ENCODE measurements at regions not wholly inside any gene's neighbourhood (a gene's known extent, or its start where the extent isn't known, plus 50 kb on each side); places are given as distances from the start of the nearest gene placed in this dataset.

DNA sequence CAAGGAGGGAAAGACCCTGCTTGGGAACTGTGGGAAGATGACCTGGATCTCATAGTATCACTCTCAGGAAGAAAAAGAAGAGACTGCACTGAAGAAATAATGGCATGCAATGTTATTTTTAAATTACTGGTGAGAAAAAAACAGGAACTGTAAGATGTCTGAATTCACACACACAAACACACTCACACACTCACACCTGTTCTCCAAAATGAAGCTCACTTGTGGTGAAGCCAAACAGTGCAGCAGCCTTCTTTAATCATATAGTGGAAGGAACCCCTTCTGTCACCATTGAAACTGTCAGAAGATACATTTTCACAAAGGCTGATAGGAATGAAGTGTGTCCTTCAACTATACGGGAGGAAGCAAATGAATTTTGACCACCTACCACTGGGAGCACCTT is 156.5 kb upstream of the GHITM start:
- H3K9me3 Mint-ChIP-seq (ENCODE audit: low read depth): peaks cover 5% of the 10 kb centered on the region
- no peak for DNase-seq (ENCODE audit: low spot score)
- H3K27me3 Mint-ChIP-seq (ENCODE audit: low read depth): peaks cover 8% of the 10 kb centered on the region
- H3K36me3 Mint-ChIP-seq (ENCODE audit: low read depth): no peaks in the 10 kb centered on the region
- TF ChIP-seq, protein P1, sequence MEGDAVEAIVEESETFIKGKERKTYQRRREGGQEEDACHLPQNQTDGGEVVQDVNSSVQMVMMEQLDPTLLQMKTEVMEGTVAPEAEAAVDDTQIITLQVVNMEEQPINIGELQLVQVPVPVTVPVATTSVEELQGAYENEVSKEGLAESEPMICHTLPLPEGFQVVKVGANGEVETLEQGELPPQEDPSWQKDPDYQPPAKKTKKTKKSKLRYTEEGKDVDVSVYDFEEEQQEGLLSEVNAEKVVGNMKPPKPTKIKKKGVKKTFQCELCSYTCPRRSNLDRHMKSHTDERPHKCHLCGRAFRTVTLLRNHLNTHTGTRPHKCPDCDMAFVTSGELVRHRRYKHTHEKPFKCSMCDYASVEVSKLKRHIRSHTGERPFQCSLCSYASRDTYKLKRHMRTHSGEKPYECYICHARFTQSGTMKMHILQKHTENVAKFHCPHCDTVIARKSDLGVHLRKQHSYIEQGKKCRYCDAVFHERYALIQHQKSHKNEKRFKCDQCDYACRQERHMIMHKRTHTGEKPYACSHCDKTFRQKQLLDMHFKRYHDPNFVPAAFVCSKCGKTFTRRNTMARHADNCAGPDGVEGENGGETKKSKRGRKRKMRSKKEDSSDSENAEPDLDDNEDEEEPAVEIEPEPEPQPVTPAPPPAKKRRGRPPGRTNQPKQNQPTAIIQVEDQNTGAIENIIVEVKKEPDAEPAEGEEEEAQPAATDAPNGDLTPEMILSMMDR (IDR thresholded peaks at IDR 0.05): no peak
- no peak overlapping the region for H3K27ac Mint-ChIP-seq (ENCODE audit: unreplicated experiment)
- no peak overlapping the region for H3K4me3 Mint-ChIP-seq (ENCODE audit: unreplicated experiment)
- no peaks in the 10 kb centered on the region for H3K4me1 Mint-ChIP-seq (ENCODE audit: low read depth)

DNA sequence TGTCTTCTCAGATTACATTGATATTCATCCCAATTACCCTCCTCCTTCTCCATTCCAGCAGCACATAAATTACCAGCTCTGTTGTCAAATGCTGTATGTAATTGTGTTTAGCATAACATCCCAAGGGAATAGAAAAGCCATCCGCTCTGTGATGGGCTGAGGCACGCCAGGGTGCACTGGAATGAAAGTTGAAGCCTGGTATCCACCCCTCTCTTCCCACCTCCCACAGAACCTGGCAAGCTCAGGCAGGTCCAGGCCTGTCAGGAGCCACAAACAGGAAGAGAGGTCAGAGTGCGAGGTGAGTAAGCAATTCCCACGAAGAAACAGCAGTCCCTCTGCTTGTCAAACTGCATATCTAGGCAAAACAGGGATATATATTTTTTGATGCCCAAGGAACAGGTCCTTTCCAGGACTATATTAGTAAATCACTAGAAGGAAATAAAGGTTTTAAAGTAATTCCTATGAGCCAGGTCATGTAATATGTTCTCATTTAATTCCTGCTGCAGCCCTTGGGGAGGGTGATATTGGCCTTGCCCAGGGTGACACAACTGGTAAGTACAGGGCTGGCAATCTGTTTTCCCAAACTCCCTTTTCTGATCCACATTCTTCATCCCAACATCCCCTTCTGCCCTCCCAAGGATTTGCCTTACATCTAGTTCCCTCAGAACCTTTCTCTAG is 155.6 kb upstream of the GHITM start:
- Mint-ChIP-seq H3K9me3 (ENCODE audit: low read depth) (peaks cover 5% of the 10 kb centered on the region), H3K4me1 (ENCODE audit: low read depth) (no peaks in the 10 kb centered on the region), H3K27me3 (ENCODE audit: low read depth) (peaks cover 8% of the 10 kb centered on the region), H3K4me3 (ENCODE audit: unreplicated experiment) (no peak overlapping the region), H3K27ac (ENCODE audit: unreplicated experiment) (no peak overlapping the region), H3K36me3 (ENCODE audit: low read depth) (no peaks in the 10 kb centered on the region)
- no peak for DNase-seq (ENCODE audit: low spot score)
- TF ChIP-seq, protein P1 (IDR thresholded peaks at IDR 0.05): no peak

DNA sequence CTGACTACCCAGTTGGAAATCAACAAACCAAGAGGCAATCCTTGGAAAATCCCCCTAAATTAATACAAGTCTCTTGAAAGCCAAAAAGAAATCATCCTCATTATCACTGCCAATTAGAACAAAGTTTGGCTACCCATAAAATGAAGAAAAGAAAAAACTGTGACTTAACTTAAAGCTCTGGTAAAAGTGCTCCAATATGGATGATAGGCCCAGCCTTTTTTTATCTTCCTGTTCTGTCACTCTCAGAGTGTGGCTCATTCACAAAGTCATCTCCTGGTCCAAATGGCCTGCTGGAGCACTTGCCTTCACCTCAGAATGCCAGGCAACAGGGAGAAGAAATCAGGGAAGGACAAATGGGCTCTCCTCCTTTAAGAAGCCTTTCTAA is 155.1 kb upstream of the GHITM start:
- Mint-ChIP-seq H3K9me3 (ENCODE audit: low read depth) (peaks cover 5% of the 10 kb centered on the region), H3K4me3 (ENCODE audit: unreplicated experiment) (no peak overlapping the region), H3K27me3 (ENCODE audit: low read depth) (peaks cover 8% of the 10 kb centered on the region), H3K4me1 (ENCODE audit: low read depth) (no peaks in the 10 kb centered on the region), H3K27ac (ENCODE audit: unreplicated experiment) (no peak overlapping the region), H3K36me3 (ENCODE audit: low read depth) (no peaks in the 10 kb centered on the region)
- DNase-seq (ENCODE audit: low spot score): no peak
- TF ChIP-seq, protein P1 (IDR thresholded peaks at IDR 0.05): no peak

DNA sequence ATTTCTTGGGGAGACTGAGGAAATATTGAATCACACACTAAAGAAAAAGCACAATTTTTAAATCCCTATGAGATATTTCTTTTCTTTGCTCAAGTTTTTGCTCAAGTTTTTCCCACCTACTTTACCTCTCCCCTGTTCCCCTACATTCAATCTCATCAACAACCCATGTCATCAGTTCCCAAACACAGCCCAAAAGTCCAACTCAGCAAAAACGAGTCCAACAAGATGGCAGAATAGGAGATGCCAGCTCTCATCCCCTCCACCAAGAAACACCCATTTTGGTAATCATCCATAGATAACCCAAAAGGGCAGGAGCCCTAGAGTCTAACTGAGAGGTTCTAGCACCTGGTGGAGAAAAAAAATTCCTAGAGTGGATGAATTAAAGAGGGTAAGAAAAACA is 152.5 kb upstream of the GHITM start:
- Mint-ChIP-seq H3K27me3 (ENCODE audit: low read depth) (peaks cover 7% of the 10 kb centered on the region), H3K4me1 (ENCODE audit: low read depth) (no peaks in the 10 kb centered on the region), H3K27ac (ENCODE audit: unreplicated experiment) (no peak overlapping the region), H3K36me3 (ENCODE audit: low read depth) (no peaks in the 10 kb centered on the region), H3K4me3 (ENCODE audit: unreplicated experiment) (no peak overlapping the region), H3K9me3 (ENCODE audit: low read depth) (peaks cover 8% of the 10 kb centered on the region)
- TF ChIP-seq, protein P1 (IDR thresholded peaks at IDR 0.05): no peak
- no peak for DNase-seq (ENCODE audit: low spot score)

DNA sequence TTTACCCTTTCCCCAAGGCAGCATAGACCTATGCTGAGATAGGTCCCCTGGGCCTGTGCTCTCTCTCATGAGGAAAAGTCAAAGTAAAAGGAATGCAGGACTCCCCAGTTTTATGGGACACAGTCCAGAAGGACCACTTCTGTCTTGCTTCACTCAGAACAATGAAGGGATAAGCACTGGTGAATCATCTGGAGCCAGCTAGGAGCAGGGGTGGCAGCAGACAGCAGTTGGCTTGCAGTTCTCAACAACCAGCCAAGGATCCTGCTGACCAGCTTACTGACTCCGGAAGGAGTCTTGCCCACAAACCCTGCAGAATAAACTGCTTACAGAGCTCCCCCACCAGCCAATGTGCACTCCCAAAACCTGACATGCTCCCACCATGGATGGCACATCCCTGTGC is 152.1 kb upstream of the GHITM start:
- Mint-ChIP-seq H3K4me3 (ENCODE audit: unreplicated experiment) (no peak overlapping the region), H3K9me3 (ENCODE audit: low read depth) (peaks cover 8% of the 10 kb centered on the region), H3K4me1 (ENCODE audit: low read depth) (no peaks in the 10 kb centered on the region), H3K27me3 (ENCODE audit: low read depth) (peaks cover 5% of the 10 kb centered on the region), H3K27ac (ENCODE audit: unreplicated experiment) (no peak overlapping the region), H3K36me3 (ENCODE audit: low read depth) (no peaks in the 10 kb centered on the region)
- TF ChIP-seq, protein P1 (IDR thresholded peaks at IDR 0.05): no peak
- DNase-seq (ENCODE audit: low spot score): no peak
